Body of pancreas (tissue), 4 donors: ENCODE measurements at regions not wholly inside any gene's neighbourhood (a gene's known extent, or its start where the extent isn't known, plus 50 kb on each side); places are given as distances from the start of the nearest gene placed in this dataset.

Experiments used
- ATAC-seq: fragments of 150-250 bp; one replicate; pipeline ENCODE4 v1.9.1; 2016
- DNase-seq, 4 donors: peaks; one replicate each; pipeline ENCODE4 v3.0.0-alpha.2; 2019
- H3K27ac ChIP-seq, 4 donors: fragments of 200-600 bp; sonication (generic); 1 replicate in 3 of 4; 2 replicates in 1 of 4; pipeline versions ENCODE4 v1.5.1 to v1.6.1; 2016 to 2019; ENCODE audit warnings: mild to moderate bottlenecking in 1 of 4, mixed read lengths in 1 of 4, moderate library complexity in 1 of 4
- H3K27me3 ChIP-seq, 2 donors: fragments of 200-600 bp; sonication (generic); one replicate each; pipeline ENCODE4 v1.6.0; 2016; ENCODE audit warnings: mild to moderate bottlenecking in 1 of 2
- H3K36me3 ChIP-seq, 2 donors: fragments of 200-600 bp; sonication (generic); replicated peaks in 1 of 2; 2 replicates each; pipeline ENCODE4 v1.5.1; 2016; ENCODE audit warnings: low read depth in 2 of 2; ENCODE audit not compliant: insufficient read depth in 1 of 2
- H3K4me1 ChIP-seq: fragments of 200-600 bp; sonication (generic); one replicate; pipeline ENCODE4 v1.6.0; 2016
- H3K4me3 ChIP-seq, 2 donors: fragments of 200-600 bp; sonication (generic); 1 replicate in 1 of 2; 2 replicates in 1 of 2; pipeline ENCODE4 v1.5.1; 2016 to 2019
- H3K9me3 ChIP-seq, 3 donors: fragments of 200-600 bp; sonication (generic); 1 replicate in 2 of 3; 2 replicates in 1 of 3; pipeline ENCODE4 v1.5.1; 2016
- CTCF ChIP-seq, 7 experiments: fragments of 450-650 bp in 4 of 7; fragments of 200-600 bp in 3 of 7; sonication (generic) in 3 of 7; IDR thresholded peaks; one replicate each; pipeline ENCODE4 v1.5.1; 2016 to 2019; ENCODE audit warnings: antibody characterized with exemption in 7 of 7
- POLR2A ChIP-seq, 3 donors: fragments of 450-650 bp; IDR thresholded peaks; one replicate each; pipeline ENCODE4 v1.6.1; 2016; ENCODE audit warnings: antibody characterized with exemption in 3 of 3, mild to moderate bottlenecking in 2 of 3
- WGBS, 2 donors: methylation state at CpG; one replicate each; pipeline ENCODE4 v1.1.5; 2017; 5-methylcytosine and 5-hydroxymethylcytosine counted together
- intact Hi-C: fragments of 100-400 bp; cut with DNase I; formaldehyde crosslinking; loops from one replicate; pipeline ENCODE4 v1.15.1; 2023

- H3K36me3 ChIP-seq: no peaks in the 10 kb centered on the region
- H3K27ac ChIP-seq: no peak overlapping the region
- ATAC-seq (no peak), DNase-seq (no peak)
- H3K4me3 ChIP-seq: no peak overlapping the region
- intact Hi-C loops: no loop called here
- H3K9me3 ChIP-seq: no peaks in the 10 kb centered on the region
- H3K27me3 ChIP-seq: no peaks in the 10 kb centered on the region
- no peaks in the 10 kb centered on the region for H3K4me1 ChIP-seq
- TF ChIP-seq POLR2A (IDR thresholded peaks at IDR 0.05) (no peak), CTCF (IDR thresholded peaks at IDR 0.05) (no peak)
- WGBS, 2 donors: 76 to 79% methylated on average over 11 to 13 of the region's 13 CpGs
Measured at GRCh38 chr7:159237022-159237653, 92.5 kb upstream of the VIPR2 start.

GRCh38 chr7:159231017-159231416, 86.3 kb upstream of the VIPR2 start:
- no peaks in the 10 kb centered on the region for H3K4me1 ChIP-seq
- TF ChIP-seq CTCF (IDR thresholded peaks at IDR 0.05): no peak
- TF ChIP-seq POLR2A (IDR thresholded peaks at IDR 0.05): no peak
- no peaks in the 10 kb centered on the region for H3K36me3 ChIP-seq
- intact Hi-C loops: no loop called here
- no peaks in the 10 kb centered on the region for H3K27me3 ChIP-seq
- WGBS, 2 donors: 86% methylated on average over 29 to 33 of the region's 33 CpGs
- no peak overlapping the region for H3K4me3 ChIP-seq
- no peak for DNase-seq
- ATAC-seq: no peak
- H3K9me3 ChIP-seq: no peaks in the 10 kb centered on the region
- H3K27ac ChIP-seq: no peak overlapping the region

DNA sequence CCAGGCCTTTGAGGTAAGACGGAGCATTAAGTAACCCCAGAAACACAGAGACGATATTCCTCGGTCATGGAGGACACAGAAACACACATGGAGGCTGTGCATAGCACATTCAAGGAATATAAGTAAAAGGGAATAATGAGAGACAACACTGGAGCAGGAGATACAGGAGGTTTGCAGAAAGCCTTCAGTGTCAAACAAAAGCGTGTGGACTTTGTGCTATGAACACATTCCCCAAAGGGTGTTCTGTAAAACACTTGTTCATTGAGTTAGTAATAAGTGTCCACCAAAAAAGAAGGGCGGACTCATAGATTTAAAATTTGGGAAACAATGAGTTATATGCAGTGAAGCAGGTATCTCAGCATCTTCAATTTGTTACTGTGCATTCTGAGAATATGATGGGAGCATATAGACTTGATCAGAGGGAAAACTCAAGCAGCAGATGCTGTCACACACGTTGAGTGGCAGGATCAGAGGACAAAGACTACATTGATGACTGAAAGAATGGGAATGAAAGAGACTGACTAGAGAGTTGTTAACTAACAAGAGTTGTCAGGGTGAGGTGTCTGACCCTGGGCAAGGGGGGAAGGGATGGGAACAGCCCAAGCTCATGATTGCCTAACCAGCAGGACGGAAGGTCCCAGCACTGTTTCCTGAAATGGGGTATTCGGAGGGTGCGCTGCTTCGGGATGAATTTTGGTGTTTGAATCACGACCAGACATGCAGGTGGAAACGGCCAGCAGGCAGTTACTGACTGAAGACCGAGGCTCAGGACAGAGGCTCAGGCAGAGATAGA, 85.2 kb upstream of the VIPR2 start:
- H3K36me3 ChIP-seq: no peaks in the 10 kb centered on the region
- no peak for TF ChIP-seq CTCF (IDR thresholded peaks at IDR 0.05)
- no peak for TF ChIP-seq POLR2A (IDR thresholded peaks at IDR 0.05)
- ATAC-seq (no peak), DNase-seq (no peak)
- intact Hi-C loops: no loop called here
- no peak overlapping the region for H3K4me3 ChIP-seq
- no peaks in the 10 kb centered on the region for H3K4me1 ChIP-seq
- no peaks in the 10 kb centered on the region for H3K9me3 ChIP-seq
- no peak overlapping the region for H3K27ac ChIP-seq
- WGBS, 2 donors: 76 to 79% methylated on average over 13 of the region's 13 CpGs
- no peaks in the 10 kb centered on the region for H3K27me3 ChIP-seq

DNA sequence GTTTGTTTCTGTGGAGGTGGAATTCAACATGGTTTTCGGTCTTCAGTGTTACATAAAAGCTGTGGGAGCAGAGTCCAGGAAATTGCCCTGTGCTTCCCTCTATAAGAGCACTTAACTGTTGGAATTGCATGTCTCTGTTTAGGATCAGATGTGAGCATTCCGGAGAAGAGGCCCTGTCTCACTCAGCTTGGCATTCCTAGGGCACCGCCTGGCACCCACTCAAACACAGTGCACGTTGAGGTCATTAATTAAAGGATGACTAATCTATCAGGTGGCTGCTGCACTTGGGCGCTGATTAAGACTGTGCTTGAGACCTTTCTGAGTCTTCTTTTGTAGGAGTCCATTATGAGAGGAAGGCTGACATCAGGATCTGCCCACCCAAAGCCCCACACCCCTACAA, 82.8 kb upstream of the VIPR2 start:
- intact Hi-C loops: no loop called here
- peak in 1 of 4 donors; percentile 43 for DNase-seq
- no peak for TF ChIP-seq CTCF (IDR thresholded peaks at IDR 0.05)
- no peak for TF ChIP-seq POLR2A (IDR thresholded peaks at IDR 0.05)
- no peak overlapping the region for H3K4me3 ChIP-seq
- H3K27ac ChIP-seq: no peak overlapping the region
- H3K4me1 ChIP-seq: no peaks in the 10 kb centered on the region
- H3K9me3 ChIP-seq: no peaks in the 10 kb centered on the region
- ATAC-seq: no peak
- no peaks in the 10 kb centered on the region for H3K27me3 ChIP-seq
- no peaks in the 10 kb centered on the region for H3K36me3 ChIP-seq
- WGBS, 2 donors: 54 to 63% methylated on average over 4 to 5 of the region's 5 CpGs
